Breast epithelium (tissue), 3 donors: ENCODE measurements at regions not wholly inside any gene's neighbourhood (a gene's known extent, or its start where the extent isn't known, plus 50 kb on each side); places are given as distances from the start of the nearest gene placed in this dataset.

Experiments
- POLR2A ChIP-seq: fragments of 450-650 bp; IDR thresholded peaks from one replicate; pipeline ENCODE4 v1.6.1; 2016; ENCODE audit warnings: antibody characterized with exemption, mild to moderate bottlenecking, moderate library complexity
- TF ChIP-seq, protein P1 (sequence below), 3 donors: fragments of 450-650 bp; IDR thresholded peaks; one replicate each; pipeline ENCODE4 v1.5.1; 2016 to 2017; ENCODE audit warnings: antibody characterized with exemption in 3 of 3, mild to moderate bottlenecking in 3 of 3, moderate library complexity in 3 of 3

DNA sequence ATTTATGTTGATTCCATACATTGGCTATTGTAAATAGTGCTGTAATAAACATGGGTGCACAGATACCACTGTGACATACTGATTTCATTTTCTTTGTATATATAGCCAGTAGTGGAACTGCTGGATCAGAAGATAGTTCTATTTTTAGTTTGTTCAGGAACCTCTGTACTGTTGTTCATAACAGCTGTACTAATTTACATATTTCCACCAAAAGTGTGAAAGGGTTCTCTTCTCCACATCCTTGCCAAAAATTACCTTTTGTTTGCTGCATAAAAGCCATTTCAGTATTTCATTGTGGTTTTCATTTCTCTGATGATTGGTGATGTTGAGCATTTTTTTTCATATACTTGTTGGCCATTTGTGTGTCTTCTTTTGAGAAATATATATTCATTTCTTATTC is 1962.1 kb downstream of the PCDH9 start:
- TF ChIP-seq, protein P1, sequence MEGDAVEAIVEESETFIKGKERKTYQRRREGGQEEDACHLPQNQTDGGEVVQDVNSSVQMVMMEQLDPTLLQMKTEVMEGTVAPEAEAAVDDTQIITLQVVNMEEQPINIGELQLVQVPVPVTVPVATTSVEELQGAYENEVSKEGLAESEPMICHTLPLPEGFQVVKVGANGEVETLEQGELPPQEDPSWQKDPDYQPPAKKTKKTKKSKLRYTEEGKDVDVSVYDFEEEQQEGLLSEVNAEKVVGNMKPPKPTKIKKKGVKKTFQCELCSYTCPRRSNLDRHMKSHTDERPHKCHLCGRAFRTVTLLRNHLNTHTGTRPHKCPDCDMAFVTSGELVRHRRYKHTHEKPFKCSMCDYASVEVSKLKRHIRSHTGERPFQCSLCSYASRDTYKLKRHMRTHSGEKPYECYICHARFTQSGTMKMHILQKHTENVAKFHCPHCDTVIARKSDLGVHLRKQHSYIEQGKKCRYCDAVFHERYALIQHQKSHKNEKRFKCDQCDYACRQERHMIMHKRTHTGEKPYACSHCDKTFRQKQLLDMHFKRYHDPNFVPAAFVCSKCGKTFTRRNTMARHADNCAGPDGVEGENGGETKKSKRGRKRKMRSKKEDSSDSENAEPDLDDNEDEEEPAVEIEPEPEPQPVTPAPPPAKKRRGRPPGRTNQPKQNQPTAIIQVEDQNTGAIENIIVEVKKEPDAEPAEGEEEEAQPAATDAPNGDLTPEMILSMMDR (IDR thresholded peaks at IDR 0.05) = no peak
- TF ChIP-seq POLR2A = no peak
